GM12878 (cell line): ENCODE measurements at regions not wholly inside any gene's neighbourhood (a gene's known extent, or its start where the extent isn't known, plus 50 kb on each side); places are given as distances from the start of the nearest gene placed in this dataset.

Experiments
- BCLAF1 ChIP-seq: fragments of 450-650 bp; IDR thresholded peaks from 2 replicates; pipeline ENCODE4 v1.6.1; 2017; ENCODE audit warnings: antibody characterized with exemption, mild to moderate bottlenecking, moderate library complexity
- CEBPB ChIP-seq, 2 experiments: fragments of 150-350 bp in 1 of 2; IDR thresholded peaks; 2 replicates each; pipeline ENCODE4 v1.6.1; 2012 to 2014; ENCODE audit warnings: low read depth in 2 of 2, low read length in 2 of 2, borderline replicate concordance in 1 of 2, inconsistent platforms in 1 of 2
- EZH2 ChIP-seq: IDR thresholded peaks from 2 replicates; pipeline ENCODE4 v1.6.1; 2012; ENCODE audit warnings: low read depth, mild to moderate bottlenecking, control low read depth, inconsistent platforms, low read length, borderline replicate concordance; ENCODE audit not compliant: control insufficient read depth
- JUND ChIP-seq: IDR thresholded peaks from 2 replicates; pipeline ENCODE4 v1.6.1; 2012; ENCODE audit warnings: low read depth, mild to moderate bottlenecking, low read length, improper control_type of control experiment, moderate library complexity
- NRF1 ChIP-seq: conservative IDR thresholded peaks from 2 replicates; pipeline ENCODE4 v1.6.1; 2011; ENCODE audit warnings: mild to moderate bottlenecking, low read depth, low read length, improper control_type of control experiment
- POLR2A ChIP-seq: IDR thresholded peaks from 2 replicates; pipeline ENCODE4 v1.6.1; 2011; ENCODE audit warnings: low read depth, mild to moderate bottlenecking, low read length
- POLR2AphosphoS5 ChIP-seq: IDR thresholded peaks from 2 replicates; pipeline ENCODE4 v1.6.1; 2011; ENCODE audit warnings: mild to moderate bottlenecking, low read length, inconsistent platforms
- RAD21 ChIP-seq: IDR thresholded peaks from 2 replicates; pipeline ENCODE4 v1.6.1; 2011; ENCODE audit warnings: mild to moderate bottlenecking, low read depth, low read length, moderate library complexity; ENCODE audit not compliant: insufficient read depth
- RB1 ChIP-seq: fragments of 450-650 bp; formaldehyde crosslinking; IDR thresholded peaks from 2 replicates; pipeline ENCODE4 v1.6.1; 2017; ENCODE audit warnings: mild to moderate bottlenecking, borderline replicate concordance
- RBBP5 ChIP-seq: fragments of 200-600 bp; sonication (generic); conservative IDR thresholded peaks from 2 replicates; pipeline ENCODE4 v1.6.1; 2016
- RELA ChIP-seq: fragments of 450-650 bp; IDR thresholded peaks from 2 replicates; pipeline ENCODE4 v1.8.0; 2014; ENCODE audit warnings: borderline replicate concordance; ENCODE audit not compliant: partially characterized antibody
- SP1 ChIP-seq: IDR thresholded peaks from one replicate; pipeline ENCODE4 v1.6.1; 2011; ENCODE audit warnings: low read depth, low read length
- ZNF274 ChIP-seq: IDR thresholded peaks from one replicate; pipeline ENCODE4 v1.8.0; 2011; ENCODE audit not compliant: insufficient read length, insufficient read depth
- TF ChIP-seq, protein P1 (sequence below), 3 experiments: IDR thresholded peaks in 2 of 3; conservative IDR thresholded peaks in 1 of 3; 2 replicates each; pipeline ENCODE4 v1.5.1; 2011; ENCODE audit warnings: low read depth in 3 of 3, low read length in 3 of 3, mild to moderate bottlenecking in 3 of 3, control low read depth in 2 of 3, moderate library complexity in 2 of 3, inconsistent platforms in 1 of 3, mixed read lengths in 1 of 3; ENCODE audit not compliant: control insufficient read depth in 2 of 3, insufficient read depth in 1 of 3; ENCODE audit errors: extremely low read depth in 1 of 3

DNA sequence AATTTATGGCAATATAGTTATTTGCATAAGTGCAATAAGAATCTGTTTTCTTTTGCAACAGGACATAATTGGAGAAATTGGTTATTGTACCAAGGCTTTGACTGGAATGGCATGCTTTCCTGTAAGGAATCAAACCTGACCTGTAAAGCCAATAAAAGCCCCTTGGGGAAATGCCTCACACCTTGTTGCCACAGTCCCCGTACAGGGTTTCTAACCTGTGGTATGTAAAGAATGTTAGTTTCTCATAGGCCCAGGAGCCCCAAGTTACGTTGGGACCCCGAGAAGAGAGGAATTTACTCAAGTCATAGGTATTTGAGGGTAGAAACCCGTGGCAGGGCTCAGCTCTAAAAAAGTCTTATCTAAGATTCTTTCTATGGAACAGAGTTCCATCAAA is 441.4 kb downstream of the IGSF11 start:
- TF ChIP-seq, protein P1, sequence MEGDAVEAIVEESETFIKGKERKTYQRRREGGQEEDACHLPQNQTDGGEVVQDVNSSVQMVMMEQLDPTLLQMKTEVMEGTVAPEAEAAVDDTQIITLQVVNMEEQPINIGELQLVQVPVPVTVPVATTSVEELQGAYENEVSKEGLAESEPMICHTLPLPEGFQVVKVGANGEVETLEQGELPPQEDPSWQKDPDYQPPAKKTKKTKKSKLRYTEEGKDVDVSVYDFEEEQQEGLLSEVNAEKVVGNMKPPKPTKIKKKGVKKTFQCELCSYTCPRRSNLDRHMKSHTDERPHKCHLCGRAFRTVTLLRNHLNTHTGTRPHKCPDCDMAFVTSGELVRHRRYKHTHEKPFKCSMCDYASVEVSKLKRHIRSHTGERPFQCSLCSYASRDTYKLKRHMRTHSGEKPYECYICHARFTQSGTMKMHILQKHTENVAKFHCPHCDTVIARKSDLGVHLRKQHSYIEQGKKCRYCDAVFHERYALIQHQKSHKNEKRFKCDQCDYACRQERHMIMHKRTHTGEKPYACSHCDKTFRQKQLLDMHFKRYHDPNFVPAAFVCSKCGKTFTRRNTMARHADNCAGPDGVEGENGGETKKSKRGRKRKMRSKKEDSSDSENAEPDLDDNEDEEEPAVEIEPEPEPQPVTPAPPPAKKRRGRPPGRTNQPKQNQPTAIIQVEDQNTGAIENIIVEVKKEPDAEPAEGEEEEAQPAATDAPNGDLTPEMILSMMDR (IDR thresholded peaks at IDR 0.05 in 2 of 3, conservative IDR thresholded peaks at IDR 0.05 in 1 of 3; ENCODE audit: control insufficient read depth in 2 of 3, extremely low read depth in 1 of 3, insufficient read depth in 1 of 3, low read depth in 3 of 3, low read length in 3 of 3): no peak
- TF ChIP-seq EZH2 (no peak), JUND (no peak), ZNF274 (no peak), POLR2A (no peak), NRF1 (no peak), RB1 (no peak), BCLAF1 (no peak), RELA (no peak), RAD21 (no peak), RBBP5 (no peak), SP1 (no peak), CEBPB (IDR thresholded peaks at IDR 0.05; ENCODE audit: borderline replicate concordance in 1 of 2, low read depth in 2 of 2, low read length in 2 of 2) (no peak), POLR2AphosphoS5 (no peak)
